C4-2B (cell line): ENCODE measurements at regions not wholly inside any gene's neighbourhood (a gene's known extent, or its start where the extent isn't known, plus 50 kb on each side); places are given as distances from the start of the nearest gene placed in this dataset.

ENCODE experiments used
- H3K27ac ChIP-seq: fragments of 450-650 bp; 2 replicates; pipeline ENCODE4 v1.5.1; 2017
- CTCF ChIP-seq: fragments of 450-650 bp; conservative IDR thresholded peaks from 2 replicates; pipeline ENCODE4 v1.5.1; 2017; ENCODE audit warnings: mild to moderate bottlenecking
- ZFX ChIP-seq: fragments of 450-650 bp; IDR thresholded peaks from 2 replicates; pipeline ENCODE4 v1.6.1; 2017

GRCh38 chr18:75875559-75875958 lies 448.1 kb upstream of the SMIM21 start:
- H3K27ac ChIP-seq, result no peak overlapping the region
- no peak for TF ChIP-seq CTCF
- no peak for TF ChIP-seq ZFX

GRCh38 chr18:75874401-75875089 lies 447.0 kb upstream of the SMIM21 start:
- TF ChIP-seq CTCF, result no peak
- TF ChIP-seq ZFX, result no peak
- no peak overlapping the region for H3K27ac ChIP-seq

GRCh38 chr18:75871596-75871995 lies 444.1 kb upstream of the SMIM21 start:
- no peak for TF ChIP-seq ZFX
- TF ChIP-seq CTCF, result no peak
- H3K27ac ChIP-seq, result no peak overlapping the region

- TF ChIP-seq ZFX (no peak), CTCF (no peak)
- no peak overlapping the region for H3K27ac ChIP-seq
Measured at GRCh38 chr18:75869162-75869561, 441.7 kb upstream of the SMIM21 start.

GRCh38 chr18:75868031-75868430 lies 440.5 kb upstream of the SMIM21 start:
- TF ChIP-seq ZFX, result no peak
- TF ChIP-seq CTCF, result no peak

GRCh38 chr18:75865639-75866038 lies 438.1 kb upstream of the SMIM21 start:
- no peak for TF ChIP-seq CTCF
- TF ChIP-seq ZFX, result no peak

More at GRCh38 chr18:75868031-75868430, 440.5 kb upstream of the SMIM21 start:
- H3K27ac ChIP-seq, result no peak overlapping the region

GRCh38 chr18:75864816-75865215 lies 437.3 kb upstream of the SMIM21 start:
- TF ChIP-seq CTCF (no peak), ZFX (no peak)
- H3K27ac ChIP-seq, result no peak overlapping the region

More at GRCh38 chr18:75865639-75866038, 438.1 kb upstream of the SMIM21 start:
- H3K27ac ChIP-seq, result no peak overlapping the region
